ENCODE measurements at regions not wholly inside any gene's neighbourhood (a gene's known extent, or its start where the extent isn't known, plus 50 kb on each side); places are given as distances from the start of the nearest gene placed in this dataset.

DNA sequence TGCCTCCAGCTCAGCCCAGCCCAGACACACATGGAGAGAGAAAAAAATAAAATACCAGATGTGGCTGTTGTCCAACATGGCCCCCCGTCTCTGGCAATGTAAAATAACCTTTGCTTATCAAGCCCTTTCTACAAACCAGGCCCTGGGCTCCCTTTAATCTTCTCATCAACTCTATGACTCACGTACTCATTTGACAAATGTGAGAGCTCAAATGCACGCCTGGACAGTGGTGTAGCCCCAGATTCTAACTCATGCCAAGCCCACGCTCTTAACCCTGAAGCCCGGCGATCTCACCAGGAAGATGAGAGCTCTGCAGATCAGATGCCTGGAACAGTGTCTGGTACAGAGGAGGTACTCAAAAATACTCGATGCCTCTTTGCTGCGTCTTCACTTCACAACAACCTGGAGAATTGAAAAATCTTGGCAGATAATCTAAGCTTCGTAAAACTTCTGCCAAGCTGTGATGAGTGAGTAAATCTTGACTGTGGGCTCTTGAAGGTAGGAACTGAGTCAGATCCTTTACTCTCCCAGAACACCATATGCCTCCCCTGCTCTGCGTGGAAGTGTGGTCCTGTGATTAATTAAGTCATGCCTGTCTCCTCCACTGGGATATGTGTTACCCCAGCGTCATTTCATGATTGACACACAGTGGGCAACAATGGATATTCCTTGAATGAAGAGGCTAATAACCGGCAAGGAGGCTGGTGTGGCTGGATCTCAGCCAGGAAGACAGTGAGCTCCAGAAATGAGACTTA, 102.0 kb upstream of the FSTL4 start:
- TF ChIP-seq, protein P1, sequence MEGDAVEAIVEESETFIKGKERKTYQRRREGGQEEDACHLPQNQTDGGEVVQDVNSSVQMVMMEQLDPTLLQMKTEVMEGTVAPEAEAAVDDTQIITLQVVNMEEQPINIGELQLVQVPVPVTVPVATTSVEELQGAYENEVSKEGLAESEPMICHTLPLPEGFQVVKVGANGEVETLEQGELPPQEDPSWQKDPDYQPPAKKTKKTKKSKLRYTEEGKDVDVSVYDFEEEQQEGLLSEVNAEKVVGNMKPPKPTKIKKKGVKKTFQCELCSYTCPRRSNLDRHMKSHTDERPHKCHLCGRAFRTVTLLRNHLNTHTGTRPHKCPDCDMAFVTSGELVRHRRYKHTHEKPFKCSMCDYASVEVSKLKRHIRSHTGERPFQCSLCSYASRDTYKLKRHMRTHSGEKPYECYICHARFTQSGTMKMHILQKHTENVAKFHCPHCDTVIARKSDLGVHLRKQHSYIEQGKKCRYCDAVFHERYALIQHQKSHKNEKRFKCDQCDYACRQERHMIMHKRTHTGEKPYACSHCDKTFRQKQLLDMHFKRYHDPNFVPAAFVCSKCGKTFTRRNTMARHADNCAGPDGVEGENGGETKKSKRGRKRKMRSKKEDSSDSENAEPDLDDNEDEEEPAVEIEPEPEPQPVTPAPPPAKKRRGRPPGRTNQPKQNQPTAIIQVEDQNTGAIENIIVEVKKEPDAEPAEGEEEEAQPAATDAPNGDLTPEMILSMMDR (IDR thresholded peaks at IDR 0.05), result no peak
- no peak overlapping the region for H3K4me3 ChIP-seq
- DNase-seq, result no peak
- H3K27ac ChIP-seq, result no peak overlapping the region
- intact Hi-C loops (cut with DNase I), result no loop called here
- no peaks in the 10 kb centered on the region for H3K27me3 ChIP-seq (ENCODE audit: low read depth)
- peaks cover 18% of the 10 kb centered on the region for H3K4me1 ChIP-seq
- ATAC-seq, result peak in 1 of 2 donors; percentile 34
- no peaks in the 10 kb centered on the region for H3K36me3 ChIP-seq
- H3K9me3 ChIP-seq, result no peaks in the 10 kb centered on the region

DNA sequence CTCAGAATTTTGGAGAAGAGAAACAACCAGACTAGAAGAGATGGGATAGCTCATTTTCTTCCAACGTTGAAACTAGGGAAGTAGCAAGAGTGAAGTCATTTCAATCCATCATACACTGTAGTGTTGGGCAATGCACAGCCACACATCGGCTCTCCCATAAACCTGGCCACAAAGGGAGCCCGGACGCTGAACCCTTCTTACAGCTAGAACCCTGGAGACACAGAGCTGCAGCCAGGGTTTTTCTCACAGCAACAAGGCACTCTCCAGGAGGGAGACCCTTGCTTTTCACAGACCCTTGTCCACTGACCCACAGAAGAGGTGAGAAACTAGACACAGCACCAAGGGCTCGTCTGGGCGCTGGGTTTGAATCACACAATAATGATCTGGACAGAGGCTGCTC, 101.4 kb upstream of the FSTL4 start:
- H3K9me3 ChIP-seq, result no peaks in the 10 kb centered on the region
- DNase-seq (no peak), ATAC-seq (no peak)
- peaks cover 20% of the 10 kb centered on the region for H3K4me1 ChIP-seq
- H3K27me3 ChIP-seq (ENCODE audit: low read depth), result no peaks in the 10 kb centered on the region
- H3K27ac ChIP-seq, result no peak overlapping the region
- H3K4me3 ChIP-seq, result no peak overlapping the region
- TF ChIP-seq, protein P1 (IDR thresholded peaks at IDR 0.05), result no peak
- intact Hi-C loops (cut with DNase I), result no loop called here
- no peaks in the 10 kb centered on the region for H3K36me3 ChIP-seq

DNA sequence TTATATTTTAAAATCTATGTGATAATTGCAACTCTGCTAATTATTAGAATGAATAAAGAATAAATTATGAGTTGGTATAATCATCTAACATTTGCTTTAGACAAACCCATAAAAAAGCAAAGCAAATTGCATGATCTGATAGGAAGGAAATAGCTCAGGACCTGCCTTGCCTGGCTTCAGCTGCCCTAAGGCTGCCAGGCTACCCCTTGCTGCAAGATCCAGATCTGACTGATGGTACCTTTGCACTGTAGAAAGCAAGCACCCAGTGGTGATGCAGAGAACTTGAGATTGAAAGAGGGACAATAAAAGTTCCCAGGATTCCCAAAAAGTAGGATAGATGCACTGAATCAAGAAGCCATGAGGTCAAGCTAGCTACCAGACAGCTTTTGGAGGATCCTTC, 100.9 kb upstream of the FSTL4 start:
- intact Hi-C loops (cut with DNase I), result no loop called here
- no peaks in the 10 kb centered on the region for H3K9me3 ChIP-seq
- TF ChIP-seq, protein P1 (IDR thresholded peaks at IDR 0.05), result no peak
- no peaks in the 10 kb centered on the region for H3K27me3 ChIP-seq (ENCODE audit: low read depth)
- H3K27ac ChIP-seq, result no peak overlapping the region
- no peaks in the 10 kb centered on the region for H3K36me3 ChIP-seq
- peaks cover 20% of the 10 kb centered on the region for H3K4me1 ChIP-seq
- DNase-seq (no peak), ATAC-seq (no peak)
- H3K4me3 ChIP-seq, result no peak overlapping the region

DNA sequence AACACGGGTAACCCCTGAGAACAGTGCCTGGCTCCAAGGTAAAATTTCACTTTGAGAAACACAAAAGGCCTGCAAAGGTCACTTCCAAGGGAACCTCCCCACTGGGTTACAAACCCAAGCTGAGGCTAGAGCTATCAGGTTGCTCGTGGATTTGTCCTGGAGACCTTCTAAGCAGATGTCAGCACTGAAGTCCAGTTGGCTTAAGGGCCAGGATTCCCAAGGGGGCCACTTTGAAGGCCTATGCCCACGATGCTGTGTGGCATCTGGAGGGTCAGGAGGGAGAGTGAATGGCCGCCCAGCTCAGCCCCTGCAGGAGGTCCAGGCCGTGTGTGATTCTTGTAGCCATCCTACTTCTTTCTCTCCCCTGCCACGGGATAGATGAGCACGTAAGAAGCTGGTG, 100.2 kb upstream of the FSTL4 start:
- H3K27me3 ChIP-seq (ENCODE audit: low read depth), result no peaks in the 10 kb centered on the region
- intact Hi-C loops (cut with DNase I), result no loop called here
- H3K27ac ChIP-seq, result no peak overlapping the region
- H3K36me3 ChIP-seq, result no peaks in the 10 kb centered on the region
- H3K4me1 ChIP-seq, result peaks cover 20% of the 10 kb centered on the region
- no peak for DNase-seq
- no peak overlapping the region for H3K4me3 ChIP-seq
- no peak for ATAC-seq
- TF ChIP-seq, protein P1 (IDR thresholded peaks at IDR 0.05), result no peak
- H3K9me3 ChIP-seq, result no peaks in the 10 kb centered on the region

DNA sequence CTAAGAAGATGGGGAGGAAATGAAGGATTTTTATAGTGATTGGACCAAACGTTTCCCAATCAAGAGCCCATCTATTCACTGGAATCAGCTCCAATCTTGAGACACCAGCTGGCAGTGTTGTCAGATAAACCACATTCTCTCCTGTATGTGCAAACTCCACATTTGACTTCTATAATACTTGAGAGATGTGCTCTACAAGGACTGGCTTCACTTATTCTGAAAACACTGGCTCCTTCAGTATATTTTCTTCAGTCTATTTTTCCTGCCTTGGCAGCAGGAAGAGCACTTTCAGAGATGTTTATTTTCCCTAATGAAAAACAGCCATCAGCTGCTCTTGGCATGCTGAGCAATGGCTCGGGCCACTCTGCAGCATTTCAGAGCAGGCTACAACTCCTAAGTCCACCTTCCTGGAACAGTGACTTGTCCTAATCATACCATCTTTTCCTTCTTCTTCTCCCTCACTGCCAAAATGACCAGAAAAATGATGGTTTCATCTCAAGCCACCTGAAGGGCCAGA, 96.9 kb upstream of the FSTL4 start:
- intact Hi-C loops (cut with DNase I), result no loop called here
- Histone ChIP-seq H3K4me1 (peaks cover 7% of the 10 kb centered on the region), H3K36me3 (no peaks in the 10 kb centered on the region), H3K27ac (no peak overlapping the region), H3K9me3 (no peaks in the 10 kb centered on the region), H3K27me3 (ENCODE audit: low read depth) (no peaks in the 10 kb centered on the region), H3K4me3 (no peak overlapping the region)
- TF ChIP-seq, protein P1 (IDR thresholded peaks at IDR 0.05), result no peak
- ATAC-seq (no peak), DNase-seq (no peak)
